Upper lobe of right lung (tissue), 1 donor: ENCODE measurements at regions not wholly inside any gene's neighbourhood (a gene's known extent, or its start where the extent isn't known, plus 50 kb on each side); places are given as distances from the start of the nearest gene placed in this dataset.
"Not testable (repeated sequence)": the region's sequence is repeated elsewhere in the genome, so short reads cannot be mapped to it uniquely, and the experiment has no call there.

Experiments
- ATAC-seq: fragments of 200-7000 bp; cut with Tn5 transposase; one replicate; pipeline ENCODE4 v1.9.1; 2020; ENCODE audit warnings: mild to moderate bottlenecking, moderate library complexity
- DNase-seq: peaks from one replicate; pipeline ENCODE4 v3.0.0-alpha.2; 2020
- H3K27ac ChIP-seq: fragments of 200-600 bp; one replicate; pipeline ENCODE4 v1.8.0; 2022
- H3K27me3 ChIP-seq: fragments of 200-600 bp; one replicate; pipeline ENCODE4 v1.8.0; 2022; ENCODE audit warnings: mild to moderate bottlenecking
- H3K36me3 ChIP-seq: fragments of 200-600 bp; one replicate; pipeline ENCODE4 v1.8.0; 2022
- H3K4me1 ChIP-seq: fragments of 200-600 bp; one replicate; pipeline ENCODE4 v1.8.0; 2022
- H3K4me3 ChIP-seq: fragments of 200-600 bp; one replicate; pipeline ENCODE4 v1.8.0; 2022; ENCODE audit warnings: mild to moderate bottlenecking
- H3K9me3 ChIP-seq: fragments of 200-600 bp; one replicate; pipeline ENCODE4 v1.8.0; 2022
- intact Hi-C: fragments of 100-400 bp; cut with DNase I; formaldehyde crosslinking; loops from one replicate; pipeline ENCODE4 v1.11.0; 2022
- donor health status: DM: no; HTN: yes; CAD: no; lungs with severe emphysema.

DNA sequence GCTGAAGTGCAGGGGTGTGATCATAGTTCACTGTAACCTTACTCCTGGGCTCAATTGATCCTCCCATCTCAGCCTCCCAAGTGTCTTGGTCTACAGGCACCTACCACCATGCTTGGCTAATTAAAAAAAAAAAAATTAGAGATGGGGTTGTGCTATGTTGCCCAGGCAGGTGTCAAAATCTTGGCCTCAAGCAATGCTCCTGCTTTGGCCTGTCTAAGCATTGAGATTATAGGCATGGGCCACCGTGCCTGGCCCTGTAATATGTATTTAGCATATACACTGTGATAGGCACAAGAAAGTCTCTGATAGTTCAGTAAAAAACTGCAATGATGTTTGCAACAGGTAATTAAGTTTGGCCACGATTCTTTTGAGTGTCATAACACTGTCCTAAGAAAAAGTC lies 1658.4 kb downstream of the SPATA31A7 start:
- ATAC-seq, H3K9me3 ChIP-seq, H3K4me3 ChIP-seq, DNase-seq, H3K4me1 ChIP-seq, intact Hi-C loops, H3K27ac ChIP-seq, H3K36me3 ChIP-seq: not testable (repeated sequence)
- H3K27me3 ChIP-seq: peaks cover 13% of the 10 kb centered on the region

DNA sequence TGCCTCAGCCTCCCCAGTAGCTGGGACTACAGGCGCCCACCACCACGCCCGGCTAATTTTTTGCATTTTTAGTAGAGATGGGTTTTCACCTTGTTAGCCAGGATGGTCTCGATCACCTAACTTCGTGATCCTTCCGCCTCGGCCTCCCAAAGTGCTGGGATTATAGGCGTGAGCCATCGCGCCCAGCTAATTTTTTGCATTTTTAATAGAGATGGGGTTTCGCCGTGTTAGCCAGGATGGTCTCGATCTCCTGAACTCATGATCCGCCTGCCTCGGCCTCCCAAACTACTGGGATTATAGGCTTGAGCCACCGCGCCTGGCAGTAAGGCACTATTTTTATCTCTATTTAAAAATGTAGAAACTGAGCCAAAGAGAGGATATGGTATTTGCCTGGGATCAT lies 1660.2 kb downstream of the SPATA31A7 start:
- H3K27ac ChIP-seq, H3K9me3 ChIP-seq, ATAC-seq, H3K4me1 ChIP-seq, H3K4me3 ChIP-seq, H3K27me3 ChIP-seq, H3K36me3 ChIP-seq, intact Hi-C loops: not testable (repeated sequence)
- DNase-seq: peak; percentile 55

DNA sequence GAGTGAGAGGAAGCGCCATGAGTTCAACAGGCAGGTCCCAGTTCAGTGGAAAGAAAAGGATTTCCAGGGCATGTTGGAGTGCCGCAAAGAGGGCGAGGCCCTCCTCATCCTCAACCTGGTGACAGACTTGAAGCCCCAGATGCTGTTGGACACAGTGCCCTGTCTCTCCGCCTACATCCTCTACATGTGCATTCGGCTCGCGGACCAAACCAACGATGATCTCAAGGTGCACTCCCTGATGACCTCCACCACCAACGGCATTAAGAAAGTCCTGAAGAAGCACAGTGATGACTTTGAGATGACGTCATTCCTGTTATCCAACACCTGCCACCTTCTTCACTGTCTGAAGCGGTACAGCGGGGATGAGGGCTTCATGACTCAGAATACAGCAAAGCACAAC lies 1667.4 kb downstream of the SPATA31A7 start:
- H3K4me1 ChIP-seq, intact Hi-C loops, H3K27ac ChIP-seq, H3K27me3 ChIP-seq, H3K36me3 ChIP-seq, DNase-seq, H3K4me3 ChIP-seq, H3K9me3 ChIP-seq: not testable (repeated sequence)
- ATAC-seq: peak; percentile 10

DNA sequence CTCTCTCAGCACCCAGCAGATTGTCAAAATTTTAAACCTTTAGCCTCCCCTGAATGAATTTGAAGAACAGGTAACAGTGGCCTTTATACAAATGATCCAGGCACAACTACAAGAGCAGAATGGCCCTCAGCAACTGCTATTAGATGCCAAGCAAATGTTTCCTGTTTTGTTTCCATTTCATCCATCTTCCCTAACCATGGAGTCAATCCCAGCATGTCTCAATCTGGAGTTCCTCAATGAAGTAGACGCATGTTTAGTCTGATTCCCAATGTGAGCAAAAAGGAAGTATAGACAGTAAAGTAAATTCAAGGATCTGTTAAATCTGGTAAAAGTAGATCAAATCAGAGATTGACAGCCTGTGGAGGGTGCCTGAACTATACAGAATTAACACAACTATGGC lies 1668.4 kb downstream of the SPATA31A7 start:
- H3K4me1 ChIP-seq, H3K27ac ChIP-seq, H3K4me3 ChIP-seq, H3K36me3 ChIP-seq, DNase-seq, H3K9me3 ChIP-seq, ATAC-seq, intact Hi-C loops: not testable (repeated sequence)
- peaks cover 15% of the 10 kb centered on the region for H3K27me3 ChIP-seq

DNA sequence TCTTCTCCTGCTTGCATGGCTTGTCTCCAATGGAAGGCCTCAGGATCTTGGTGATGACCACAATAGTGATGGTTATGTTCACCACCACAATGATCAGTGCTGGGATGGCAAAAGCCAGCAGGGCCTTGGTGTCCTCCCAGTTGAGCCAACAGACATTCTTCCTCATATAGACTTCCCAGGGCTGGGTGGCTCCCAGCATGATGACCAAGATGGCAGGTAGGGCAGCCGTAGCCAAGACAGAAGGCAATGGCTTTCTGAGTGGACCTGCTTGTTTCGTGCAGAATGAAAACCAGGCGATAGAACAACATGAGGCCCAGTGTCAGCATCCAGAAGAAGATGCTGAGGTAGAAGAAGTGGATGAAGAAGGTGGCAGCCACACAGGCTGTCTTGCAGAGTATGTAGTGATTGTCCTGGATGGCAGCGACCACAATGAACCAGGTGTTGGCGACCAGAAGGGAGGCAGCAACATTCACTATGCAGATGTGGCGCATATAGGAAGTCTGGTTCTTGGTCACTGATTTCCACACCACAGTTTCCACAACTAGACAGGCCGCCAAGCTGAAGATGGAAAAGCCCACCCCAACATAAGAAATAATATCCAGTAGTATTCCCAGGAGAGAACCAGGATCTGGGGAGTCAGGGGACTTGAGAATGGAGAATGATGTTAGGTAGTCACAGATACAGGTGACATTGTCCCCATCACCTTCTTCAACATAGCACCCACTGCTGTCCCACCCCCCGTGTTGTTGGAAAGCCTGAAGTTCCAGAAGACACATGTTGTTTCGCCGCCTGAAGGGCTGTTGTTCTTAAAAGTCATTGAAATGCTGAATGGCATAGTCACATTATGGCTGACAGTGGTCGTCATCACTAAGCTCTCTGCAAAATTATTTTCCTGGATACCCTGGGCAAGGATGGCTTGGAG lies 1671.4 kb downstream of the SPATA31A7 start:
- intact Hi-C loops, H3K27ac ChIP-seq, H3K4me1 ChIP-seq, H3K9me3 ChIP-seq, DNase-seq, H3K36me3 ChIP-seq, H3K4me3 ChIP-seq: not testable (repeated sequence)
- peaks cover 27% of the 10 kb centered on the region for H3K27me3 ChIP-seq
- ATAC-seq: peak; percentile 43

DNA sequence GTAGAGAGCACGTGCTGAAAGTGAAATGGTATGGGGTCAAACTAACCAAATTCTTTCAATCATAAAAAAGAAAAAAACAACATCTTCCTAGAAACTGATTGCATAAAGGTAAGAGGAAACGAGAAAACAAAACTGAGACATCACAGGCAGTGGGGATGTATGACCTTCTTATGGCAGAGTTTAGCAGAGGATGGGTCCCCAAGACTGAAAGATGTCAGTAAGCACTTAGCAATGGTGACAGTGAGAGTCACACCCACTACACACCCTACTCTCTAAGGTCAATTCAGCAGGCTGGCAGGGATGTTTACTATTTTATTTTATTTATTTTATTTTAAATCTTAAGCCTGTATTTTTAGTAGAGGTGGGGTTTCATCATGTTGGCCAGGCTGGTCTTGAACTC lies 1672.3 kb downstream of the SPATA31A7 start:
- intact Hi-C loops, H3K27ac ChIP-seq, H3K9me3 ChIP-seq, H3K4me1 ChIP-seq, H3K4me3 ChIP-seq, DNase-seq, H3K36me3 ChIP-seq: not testable (repeated sequence)
- H3K27me3 ChIP-seq: peaks cover 23% of the 10 kb centered on the region
- ATAC-seq: peak; percentile 5

DNA sequence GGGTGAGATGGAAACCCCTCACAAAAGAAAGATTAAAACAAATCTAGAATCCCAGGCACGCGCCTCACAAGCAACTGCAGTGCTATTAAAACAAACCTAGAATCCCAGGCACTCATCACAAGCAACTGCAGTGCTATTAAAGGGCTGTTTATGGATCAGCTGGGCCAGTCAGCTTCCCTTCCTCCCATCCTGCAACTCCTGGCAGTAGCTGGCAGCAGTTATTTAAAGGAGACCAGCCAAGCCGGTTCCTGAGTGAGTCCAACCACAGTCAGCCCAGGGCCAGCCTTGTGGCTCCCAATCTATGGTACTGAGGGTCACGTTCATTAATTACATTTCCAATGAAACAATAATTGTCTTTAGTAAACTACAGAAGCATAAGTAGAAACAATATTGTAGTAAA lies 1673.5 kb downstream of the SPATA31A7 start:
- peaks cover 21% of the 10 kb centered on the region for H3K27me3 ChIP-seq

DNA sequence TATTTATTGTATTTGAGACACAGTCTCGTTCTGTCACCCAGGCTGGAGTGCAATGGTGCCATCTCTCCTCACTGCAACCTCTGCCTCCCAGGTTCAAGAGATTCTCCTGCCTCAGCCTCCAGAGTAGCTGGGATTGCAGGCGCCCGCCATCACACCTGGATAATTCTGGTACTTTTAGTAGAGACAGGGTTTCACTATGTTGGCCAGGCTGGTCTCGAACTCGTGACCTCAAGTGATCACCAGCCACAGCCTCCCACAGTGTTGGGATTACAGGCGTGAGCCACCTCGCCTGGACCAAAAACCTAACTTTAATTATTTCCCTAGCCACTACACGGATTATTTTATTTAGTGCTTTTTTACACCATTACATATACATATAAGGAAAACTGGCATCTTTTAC lies 1674.0 kb downstream of the SPATA31A7 start:
- H3K4me1 ChIP-seq, H3K36me3 ChIP-seq, H3K27ac ChIP-seq, DNase-seq, ATAC-seq, H3K9me3 ChIP-seq, H3K4me3 ChIP-seq, intact Hi-C loops: not testable (repeated sequence)
- H3K27me3 ChIP-seq: peaks cover 18% of the 10 kb centered on the region

More for the DNA sequence above, 1673.5 kb downstream of the SPATA31A7 start:
- H3K9me3 ChIP-seq, intact Hi-C loops, H3K4me3 ChIP-seq, H3K36me3 ChIP-seq, H3K4me1 ChIP-seq, ATAC-seq, H3K27ac ChIP-seq, DNase-seq: not testable (repeated sequence)

DNA sequence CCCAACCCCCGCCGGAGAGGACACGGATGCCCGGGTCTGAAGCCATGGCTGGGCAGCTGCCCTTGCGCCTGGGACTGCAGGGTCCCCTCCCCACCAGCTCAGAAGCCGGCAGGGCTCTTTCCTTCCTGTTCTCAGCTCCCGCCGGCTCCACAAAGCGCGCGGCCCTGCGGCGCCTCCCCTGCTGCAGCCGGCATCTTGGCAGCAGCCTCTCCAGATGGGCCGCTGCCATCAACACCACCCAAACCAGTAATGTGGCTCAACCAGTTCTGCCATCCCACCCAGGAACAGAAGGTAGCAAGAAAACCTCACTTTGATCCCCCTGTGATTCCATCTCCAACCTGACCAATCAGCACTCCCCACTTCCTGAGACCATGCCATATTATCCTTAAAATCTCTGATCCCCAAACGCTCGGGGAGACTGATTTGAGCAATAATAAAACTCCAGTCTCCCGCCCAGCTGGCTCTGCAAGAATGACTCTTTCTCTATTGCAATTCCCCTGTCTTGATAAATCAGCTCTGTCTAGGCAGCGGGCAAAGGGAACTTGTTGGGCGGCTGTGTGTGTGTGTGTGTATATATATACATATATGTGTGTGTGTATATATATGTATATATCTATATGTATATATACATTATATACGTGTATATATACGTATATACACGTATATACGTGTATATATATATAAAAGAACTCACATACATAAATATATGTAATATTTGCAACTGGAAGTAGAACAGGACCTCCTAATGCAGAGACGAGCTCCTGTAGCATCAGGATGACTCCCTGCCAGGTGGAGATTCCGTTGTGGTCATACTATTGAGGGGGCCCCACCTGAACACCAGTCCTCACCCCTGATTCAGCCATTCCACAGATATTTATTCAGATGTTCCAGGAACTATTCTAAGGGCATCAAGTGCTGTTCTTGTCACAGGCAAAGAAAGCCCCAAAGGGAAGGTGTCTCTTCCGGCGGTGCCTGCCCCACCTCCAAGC lies 1674.9 kb downstream of the SPATA31A7 start:
- intact Hi-C loops, H3K27ac ChIP-seq, H3K36me3 ChIP-seq, H3K4me1 ChIP-seq, H3K9me3 ChIP-seq, H3K4me3 ChIP-seq: not testable (repeated sequence)
- ATAC-seq (peak; percentile 83), DNase-seq (peak; percentile 82)
- peaks cover 18% of the 10 kb centered on the region for H3K27me3 ChIP-seq

DNA sequence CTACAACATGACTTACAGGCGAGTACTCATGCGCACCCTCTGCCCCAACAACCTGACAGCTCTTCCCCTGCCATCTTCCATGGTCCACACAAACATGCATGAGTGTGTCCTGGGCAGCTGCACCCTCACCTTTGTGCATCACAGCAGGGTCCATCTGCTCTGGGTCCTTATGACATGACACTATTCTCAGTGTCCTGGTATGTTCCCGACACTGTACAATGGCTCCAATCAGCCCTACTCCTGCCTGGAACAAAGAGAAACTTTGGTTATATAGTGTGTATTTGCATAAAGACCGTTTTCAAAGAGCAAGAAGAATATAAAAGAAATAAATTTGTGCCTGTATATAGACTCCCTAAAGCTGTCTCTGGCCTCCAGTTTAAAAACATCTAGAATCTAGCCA lies 1679.2 kb downstream of the SPATA31A7 start:
- H3K4me3 ChIP-seq, intact Hi-C loops, DNase-seq, H3K4me1 ChIP-seq, H3K9me3 ChIP-seq, H3K27ac ChIP-seq, H3K36me3 ChIP-seq, ATAC-seq: not testable (repeated sequence)
- H3K27me3 ChIP-seq: peaks cover 10% of the 10 kb centered on the region

DNA sequence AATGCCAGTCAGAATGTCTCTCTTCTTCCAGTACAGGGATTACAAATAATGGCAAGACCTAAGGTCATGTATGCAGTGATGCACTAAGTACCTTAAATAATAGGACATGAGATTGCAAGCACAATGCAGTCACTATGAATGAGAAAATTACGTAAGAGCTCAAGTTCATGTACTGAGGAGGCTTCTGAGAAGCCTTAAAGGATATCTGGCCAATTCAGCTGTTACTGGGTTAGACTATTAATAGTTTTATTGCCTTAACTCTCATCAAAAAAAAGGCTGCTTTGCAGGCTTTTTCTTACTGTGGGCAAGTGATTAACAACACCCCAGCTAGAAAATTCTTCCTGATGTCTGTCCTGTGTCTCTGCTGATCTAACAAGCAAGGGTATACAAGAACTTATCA lies 1681.9 kb downstream of the SPATA31A7 start:
- H3K27ac ChIP-seq, H3K4me3 ChIP-seq, intact Hi-C loops, H3K36me3 ChIP-seq, ATAC-seq, DNase-seq, H3K9me3 ChIP-seq, H3K4me1 ChIP-seq, H3K27me3 ChIP-seq: not testable (repeated sequence)

DNA sequence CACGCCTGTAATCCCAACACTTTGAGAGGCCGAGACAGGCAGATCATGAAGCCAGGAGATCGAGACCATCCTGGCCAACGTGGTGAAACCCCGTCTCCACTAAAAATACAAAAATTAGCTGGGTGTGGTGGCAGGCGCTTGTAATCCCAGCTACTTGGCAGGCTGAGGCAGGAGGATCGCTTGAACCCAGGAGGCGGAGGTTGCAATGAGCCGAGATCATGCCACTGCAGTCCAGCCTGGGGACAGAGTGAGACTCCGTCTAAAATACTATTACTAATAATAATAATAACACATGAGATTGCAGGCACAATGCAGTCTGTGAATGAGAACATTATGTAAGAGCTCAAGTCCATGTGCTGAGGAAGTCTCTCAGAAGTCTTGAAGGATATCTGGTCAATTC lies 1684.4 kb downstream of the SPATA31A7 start:
- H3K36me3 ChIP-seq, H3K4me1 ChIP-seq, H3K27ac ChIP-seq, ATAC-seq, intact Hi-C loops, H3K4me3 ChIP-seq, H3K27me3 ChIP-seq, H3K9me3 ChIP-seq, DNase-seq: not testable (repeated sequence)

DNA sequence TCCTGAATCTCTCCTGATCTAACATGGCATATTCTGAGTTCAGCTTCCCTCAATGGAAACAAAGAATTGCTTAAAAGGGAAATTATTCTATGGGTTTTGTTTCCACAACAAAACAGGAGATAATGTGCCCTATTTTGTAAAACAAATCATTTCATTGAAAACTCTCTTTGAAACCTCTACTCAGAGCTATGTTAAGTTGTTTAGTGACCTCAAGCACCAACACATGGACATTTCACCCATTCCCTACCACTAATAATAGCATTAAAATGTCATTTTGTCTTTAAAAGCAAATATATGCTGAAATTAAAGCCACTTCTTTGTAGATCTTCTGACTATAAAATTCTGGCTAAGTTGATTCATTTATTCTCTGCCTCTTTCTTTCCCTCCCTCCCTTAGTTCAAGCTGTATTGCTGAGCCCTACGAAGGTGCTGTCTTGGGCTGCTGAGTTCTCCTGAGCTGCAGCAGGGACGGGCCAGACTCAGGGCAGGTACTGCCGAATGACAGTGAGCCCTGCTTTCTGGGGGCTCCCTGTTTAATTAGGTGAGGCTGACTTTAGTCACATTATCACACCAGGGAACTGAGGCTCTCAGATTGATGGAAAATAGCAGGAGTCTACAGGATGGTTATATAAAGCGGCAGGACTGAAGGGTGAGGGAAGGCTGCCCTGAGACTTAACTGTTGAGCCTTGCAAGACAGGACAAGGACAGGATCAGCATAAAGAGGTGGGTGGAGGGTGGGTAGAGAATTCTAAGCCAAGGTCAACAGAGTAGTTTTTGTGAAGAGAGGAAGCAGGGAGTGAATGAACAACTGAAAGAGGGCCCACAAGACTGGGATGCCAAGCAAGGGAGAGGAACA lies 1685.1 kb downstream of the SPATA31A7 start:
- DNase-seq, H3K27ac ChIP-seq, H3K9me3 ChIP-seq, H3K4me1 ChIP-seq, intact Hi-C loops, H3K4me3 ChIP-seq, H3K36me3 ChIP-seq, H3K27me3 ChIP-seq: not testable (repeated sequence)
- ATAC-seq: peak; percentile 30
